CD4-positive, alpha-beta T cell (primary cell): ENCODE measurements at regions not wholly inside any gene's neighbourhood (a gene's known extent, or its start where the extent isn't known, plus 50 kb on each side); places are given as distances from the start of the nearest gene placed in this dataset.

Experiments used
- ATAC-seq: fragments of 200-7000 bp; cut with Tn5 transposase; one replicate; pipeline ENCODE4 v1.10.0; 2022; ENCODE audit warnings: mild to moderate bottlenecking; ENCODE audit not compliant: poor library complexity
- CTCF ChIA-PET: fragments of 350-600 bp; sonication (Branson Sonifier 250); formaldehyde crosslinking; loops from one replicate; lab custom pipeline; 2021; ENCODE audit warnings: antibody characterized with exemption, inconsistent platforms; lab: Charles Lee
- POLR2A ChIA-PET: fragments of 350-600 bp; sonication (Branson Sonifier 250); formaldehyde crosslinking; loops from one replicate; lab custom pipeline; 2021; ENCODE audit warnings: antibody characterized with exemption, inconsistent platforms; lab: Charles Lee
- DNase-seq, 14 experiments: peaks; one replicate each; pipeline ENCODE4 v3.0.0-alpha.2; 2013 to 2020; ENCODE audit warnings: mixed read lengths in 2 of 14
- H3K27ac ChIP-seq, 2 donors: one replicate each; pipeline versions ENCODE4 v1.5.1 to v1.7.0; 2013; ENCODE audit warnings: low read length in 2 of 2, low read depth in 1 of 2, mild to moderate bottlenecking in 1 of 2
- H3K27me3 ChIP-seq, 2 experiments: 1 replicate in 1 of 2; 2 replicates in 1 of 2; pipeline versions ENCODE4 v1.6.1 to v1.7.0; 2013; ENCODE audit warnings: low read length in 2 of 2, control low read depth in 1 of 2, mild to moderate bottlenecking in 1 of 2, moderate library complexity in 1 of 2; ENCODE audit not compliant: insufficient read depth in 2 of 2, control insufficient read depth in 1 of 2
- H3K36me3 ChIP-seq: one replicate; pipeline ENCODE4 v1.6.1; 2013; ENCODE audit warnings: low read length, control low read depth; ENCODE audit not compliant: insufficient read depth
- H3K4me1 ChIP-seq: one replicate; pipeline ENCODE4 v1.6.1; 2013; ENCODE audit warnings: low read length, control low read depth; ENCODE audit not compliant: insufficient read depth
- H3K4me3 ChIP-seq: one replicate; pipeline ENCODE4 v1.5.1; 2013; ENCODE audit warnings: mild to moderate bottlenecking, low read length, moderate library complexity
- H3K9me3 ChIP-seq, 2 experiments: 1 replicate in 1 of 2; 2 replicates in 1 of 2; pipeline versions ENCODE4 v1.6.1 to v1.7.0; 2013; ENCODE audit warnings: low read length in 2 of 2, mild to moderate bottlenecking in 2 of 2, control low read depth in 1 of 2, moderate library complexity in 1 of 2; ENCODE audit not compliant: control insufficient read depth in 1 of 2, insufficient read depth in 1 of 2
- H3K27ac Mint-ChIP-seq: one replicate; pipeline ENCODE4 v1.8.0; 2020; ENCODE audit warnings: mixed read lengths
- H3K27me3 Mint-ChIP-seq: one replicate; pipeline ENCODE4 v1.8.0; 2021; ENCODE audit warnings: mixed read lengths
- H3K36me3 Mint-ChIP-seq: one replicate; pipeline ENCODE4 v1.8.0; 2021; ENCODE audit warnings: low read depth, mixed read lengths
- H3K4me1 Mint-ChIP-seq: one replicate; pipeline ENCODE4 v1.8.0; 2021; ENCODE audit warnings: low read depth, mixed read lengths
- H3K4me3 Mint-ChIP-seq: one replicate; pipeline ENCODE4 v1.8.0; 2020; ENCODE audit warnings: mild to moderate bottlenecking, mixed read lengths
- H3K9me3 Mint-ChIP-seq: one replicate; pipeline ENCODE4 v1.8.0; 2020; ENCODE audit warnings: mixed read lengths
- intact Hi-C, 2 experiments: fragments of 100-400 bp; cut with DNase I in 1 of 2; cut with micrococcal nuclease in 1 of 2; formaldehyde crosslinking; loops; one replicate each; pipeline versions ENCODE4 v1.15.1 to v1.9.0; 2023 to 2025; cut with DNase I, micrococcal nuclease
- TF ChIP-seq, protein P1 (sequence below): fragments of 200-600 bp; IDR thresholded peaks from one replicate; pipeline ENCODE4 v1.8.0; 2022; ENCODE audit warnings: antibody characterized with exemption, mild to moderate bottlenecking

GRCh38 chr2:217497843-217498377 is 504.9 kb downstream of the TNS1 start:
- intact Hi-C loops, result no loop called here
- Mint-ChIP-seq H3K36me3 (no peaks in the 10 kb centered on the region), H3K9me3 (no peaks in the 10 kb centered on the region), H3K4me1 (no peaks in the 10 kb centered on the region), H3K27ac (no peak overlapping the region), H3K4me3 (no peak overlapping the region), H3K27me3 (no peaks in the 10 kb centered on the region)
- Histone ChIP-seq H3K4me3 (no peak overlapping the region), H3K27ac (no peak overlapping the region), H3K4me1 (no peaks in the 10 kb centered on the region), H3K27me3 (no peaks in the 10 kb centered on the region), H3K9me3 (no peaks in the 10 kb centered on the region), H3K36me3 (no peaks in the 10 kb centered on the region)
- ChIA-PET CTCF (no interaction called here), POLR2A (no interaction called here)
- TF ChIP-seq, protein P1, sequence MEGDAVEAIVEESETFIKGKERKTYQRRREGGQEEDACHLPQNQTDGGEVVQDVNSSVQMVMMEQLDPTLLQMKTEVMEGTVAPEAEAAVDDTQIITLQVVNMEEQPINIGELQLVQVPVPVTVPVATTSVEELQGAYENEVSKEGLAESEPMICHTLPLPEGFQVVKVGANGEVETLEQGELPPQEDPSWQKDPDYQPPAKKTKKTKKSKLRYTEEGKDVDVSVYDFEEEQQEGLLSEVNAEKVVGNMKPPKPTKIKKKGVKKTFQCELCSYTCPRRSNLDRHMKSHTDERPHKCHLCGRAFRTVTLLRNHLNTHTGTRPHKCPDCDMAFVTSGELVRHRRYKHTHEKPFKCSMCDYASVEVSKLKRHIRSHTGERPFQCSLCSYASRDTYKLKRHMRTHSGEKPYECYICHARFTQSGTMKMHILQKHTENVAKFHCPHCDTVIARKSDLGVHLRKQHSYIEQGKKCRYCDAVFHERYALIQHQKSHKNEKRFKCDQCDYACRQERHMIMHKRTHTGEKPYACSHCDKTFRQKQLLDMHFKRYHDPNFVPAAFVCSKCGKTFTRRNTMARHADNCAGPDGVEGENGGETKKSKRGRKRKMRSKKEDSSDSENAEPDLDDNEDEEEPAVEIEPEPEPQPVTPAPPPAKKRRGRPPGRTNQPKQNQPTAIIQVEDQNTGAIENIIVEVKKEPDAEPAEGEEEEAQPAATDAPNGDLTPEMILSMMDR, result no peak
- DNase-seq, result no peak
- no peak for ATAC-seq

- no peaks in the 10 kb centered on the region for H3K27me3 ChIP-seq
- H3K4me1 Mint-ChIP-seq, result no peaks in the 10 kb centered on the region
- no peak for DNase-seq
- H3K27ac Mint-ChIP-seq, result no peak overlapping the region
- intact Hi-C loops, result no loop called here
- POLR2A ChIA-PET, result no interaction called here
- H3K4me1 ChIP-seq, result no peaks in the 10 kb centered on the region
- no peak overlapping the region for H3K4me3 Mint-ChIP-seq
- H3K27ac ChIP-seq, result no peak overlapping the region
- no peak overlapping the region for H3K4me3 ChIP-seq
- TF ChIP-seq, protein P1, result no peak
- H3K36me3 Mint-ChIP-seq, result no peaks in the 10 kb centered on the region
- CTCF ChIA-PET, result no interaction called here
- no peaks in the 10 kb centered on the region for H3K9me3 ChIP-seq
- H3K27me3 Mint-ChIP-seq, result no peaks in the 10 kb centered on the region
- H3K9me3 Mint-ChIP-seq, result no peaks in the 10 kb centered on the region
- ATAC-seq, result no peak
- no peaks in the 10 kb centered on the region for H3K36me3 ChIP-seq
Observed at GRCh38 chr2:217494557-217494956, 508.2 kb downstream of the TNS1 start.

DNA sequence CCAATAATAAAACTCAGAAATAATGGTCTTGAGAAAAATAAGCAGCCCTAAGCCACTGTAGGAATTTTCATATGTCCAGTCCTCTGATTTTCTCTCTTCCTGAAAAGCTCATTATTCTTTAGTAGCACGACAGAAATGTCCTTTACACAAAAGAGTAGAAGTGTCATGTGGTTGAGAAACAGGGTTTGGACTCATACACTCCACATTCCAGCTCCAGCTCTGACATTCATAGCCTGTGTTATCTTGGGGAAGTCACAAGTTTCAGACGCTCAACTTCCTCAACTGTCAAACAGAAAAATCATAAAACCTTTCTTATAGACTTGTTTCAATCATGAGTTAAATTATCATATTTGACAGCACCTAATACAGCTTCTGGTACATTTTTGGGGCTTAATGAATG is 511.5 kb downstream of the TNS1 start:
- ATAC-seq, result no peak
- H3K36me3 Mint-ChIP-seq, result no peaks in the 10 kb centered on the region
- intact Hi-C loops, result no loop called here

More for the DNA sequence above, 511.5 kb downstream of the TNS1 start:
- no peak overlapping the region for H3K4me3 Mint-ChIP-seq
- H3K27ac ChIP-seq, result no peak overlapping the region
- H3K36me3 ChIP-seq, result no peaks in the 10 kb centered on the region
- H3K9me3 ChIP-seq, result no peaks in the 10 kb centered on the region
- no peak for DNase-seq
- no peak overlapping the region for H3K27ac Mint-ChIP-seq
- no peaks in the 10 kb centered on the region for H3K9me3 Mint-ChIP-seq
- H3K4me1 ChIP-seq, result no peaks in the 10 kb centered on the region
- no peaks in the 10 kb centered on the region for H3K27me3 Mint-ChIP-seq
- no peak overlapping the region for H3K4me3 ChIP-seq
- POLR2A ChIA-PET, result no interaction called here
- no peaks in the 10 kb centered on the region for H3K4me1 Mint-ChIP-seq
- CTCF ChIA-PET, result no interaction called here
- H3K27me3 ChIP-seq, result no peaks in the 10 kb centered on the region
- TF ChIP-seq, protein P1, result no peak
